ENCODE measurements at regions not wholly inside any gene's neighbourhood (a gene's known extent, or its start where the extent isn't known, plus 50 kb on each side); places are given as distances from the start of the nearest gene placed in this dataset.

- no peaks in the 10 kb centered on the region for H3K36me3 ChIP-seq (ENCODE audit: control insufficient read depth in 4 of 4, insufficient read depth in 3 of 4, low read depth in 1 of 4, low read length in 3 of 4)
- H3K9me3 ChIP-seq (ENCODE audit: control insufficient read depth in 4 of 4, low read length in 3 of 4) = no peaks in the 10 kb centered on the region
- no peak for DNase-seq (ENCODE audit: low spot score)
- H3K27me3 ChIP-seq (ENCODE audit: control insufficient read depth in 4 of 4, insufficient read depth in 4 of 4, low read length in 3 of 4) = no peaks in the 10 kb centered on the region
- no peak overlapping the region for H3K9ac ChIP-seq (ENCODE audit: low read depth in 1 of 2, low read length in 2 of 2)
- TF ChIP-seq YY1 (IDR thresholded peaks at IDR 0.05) (no peak), RXRA (IDR thresholded peaks at IDR 0.05) (no peak), RAD21 (IDR thresholded peaks at IDR 0.05) (no peak)
- TF ChIP-seq, protein P1, sequence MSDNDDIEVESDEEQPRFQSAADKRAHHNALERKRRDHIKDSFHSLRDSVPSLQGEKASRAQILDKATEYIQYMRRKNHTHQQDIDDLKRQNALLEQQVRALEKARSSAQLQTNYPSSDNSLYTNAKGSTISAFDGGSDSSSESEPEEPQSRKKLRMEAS (IDR thresholded peaks at IDR 0.05) = no peak
- H3K4me3 ChIP-seq (ENCODE audit: low read depth in 1 of 3, low read length in 3 of 3) = no peak overlapping the region
- H3K4me1 ChIP-seq (ENCODE audit: control insufficient read depth in 4 of 4, insufficient read depth in 4 of 4, low read length in 3 of 4) = peaks cover 0 to 9% (median 0%) of the 10 kb centered on the region in 4 donors
- H3K27ac ChIP-seq (ENCODE audit: low read depth in 1 of 2, low read length in 2 of 2) = no peak overlapping the region
- WGBS = 85% methylated on average over 16 of the region's 16 CpGs
Measured at GRCh38 chr21:36591326-36591970, 107.5 kb upstream of the SIM2 start.

DNA sequence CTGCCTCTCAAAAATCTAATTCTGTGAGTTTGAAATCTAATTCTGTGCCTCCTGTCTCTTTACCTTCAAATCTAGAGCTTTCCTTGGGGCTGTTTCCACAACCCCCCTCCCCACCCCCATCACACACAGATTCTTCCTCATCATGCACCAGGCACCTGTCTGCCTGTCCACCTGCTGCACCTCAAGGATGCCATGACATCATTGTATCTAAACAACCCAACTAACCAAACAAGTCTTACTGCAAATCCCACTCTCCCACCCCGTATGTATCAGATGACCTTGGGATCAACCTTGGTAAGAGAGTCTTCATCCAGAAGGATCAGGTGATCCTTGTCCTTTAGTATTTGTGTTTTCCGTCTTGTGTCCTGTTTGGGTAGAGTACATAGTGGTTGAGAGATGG, 102.7 kb upstream of the SIM2 start:
- Histone ChIP-seq H3K9me3 (ENCODE audit: control insufficient read depth in 4 of 4, low read length in 3 of 4) (no peaks in the 10 kb centered on the region), H3K27ac (ENCODE audit: low read depth in 1 of 2, low read length in 2 of 2) (no peak overlapping the region), H3K4me3 (ENCODE audit: low read depth in 1 of 3, low read length in 3 of 3) (no peak overlapping the region), H3K9ac (ENCODE audit: low read depth in 1 of 2, low read length in 2 of 2) (no peak overlapping the region), H3K36me3 (ENCODE audit: control insufficient read depth in 4 of 4, insufficient read depth in 3 of 4, low read depth in 1 of 4, low read length in 3 of 4) (no peaks in the 10 kb centered on the region), H3K4me1 (ENCODE audit: control insufficient read depth in 4 of 4, insufficient read depth in 4 of 4, low read length in 3 of 4) (no peaks in the 10 kb centered on the region), H3K27me3 (ENCODE audit: control insufficient read depth in 4 of 4, insufficient read depth in 4 of 4, low read length in 3 of 4) (peaks cover 0 to 3% (median under 1%) of the 10 kb centered on the region in 4 donors)
- no peak for DNase-seq (ENCODE audit: low spot score)
- 60% methylated on average over 2 of the region's 2 CpGs for WGBS
- TF ChIP-seq GABPA (IDR thresholded peaks at IDR 0.05 in 1 of 2, conservative IDR thresholded peaks at IDR 0.05 in 1 of 2) (no peak), HNF4A (conservative IDR thresholded peaks at IDR 0.05) (no peak), YY1 (IDR thresholded peaks at IDR 0.05) (no peak), RXRA (IDR thresholded peaks at IDR 0.05) (no peak), FOXA2 (IDR thresholded peaks at IDR 0.05) (no peak)
- TF ChIP-seq, protein P1 (IDR thresholded peaks at IDR 0.05) = no peak

- no peak for DNase-seq (ENCODE audit: low spot score)
- 66% methylated on average over 3 of the region's 3 CpGs for WGBS
- H3K9ac ChIP-seq (ENCODE audit: low read depth in 1 of 2, low read length in 2 of 2) = no peak overlapping the region
- H3K4me3 ChIP-seq (ENCODE audit: low read depth in 1 of 3, low read length in 3 of 3) = no peak overlapping the region
- no peaks in the 10 kb centered on the region for H3K9me3 ChIP-seq (ENCODE audit: control insufficient read depth in 4 of 4, low read length in 3 of 4)
- H3K27ac ChIP-seq (ENCODE audit: low read depth in 1 of 2, low read length in 2 of 2) = no peak overlapping the region
- H3K27me3 ChIP-seq (ENCODE audit: control insufficient read depth in 4 of 4, insufficient read depth in 4 of 4, low read length in 3 of 4) = peaks cover 0 to 3% (median 2%) of the 10 kb centered on the region in 4 donors
- TF ChIP-seq, protein P2, sequence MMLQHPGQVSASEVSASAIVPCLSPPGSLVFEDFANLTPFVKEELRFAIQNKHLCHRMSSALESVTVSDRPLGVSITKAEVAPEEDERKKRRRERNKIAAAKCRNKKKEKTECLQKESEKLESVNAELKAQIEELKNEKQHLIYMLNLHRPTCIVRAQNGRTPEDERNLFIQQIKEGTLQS (IDR thresholded peaks at IDR 0.05) = no peak
- TF ChIP-seq NR2F2 (IDR thresholded peaks at IDR 0.05) = no peak
- TF ChIP-seq, protein P1 (IDR thresholded peaks at IDR 0.05) = no peak
- TF ChIP-seq HNF4A (conservative IDR thresholded peaks at IDR 0.05) = no peak
- no peak for TF ChIP-seq YY1 (IDR thresholded peaks at IDR 0.05)
- TF ChIP-seq ZBTB33 (IDR thresholded peaks at IDR 0.05) = no peak
- TF ChIP-seq GABPA (IDR thresholded peaks at IDR 0.05 in 1 of 2, conservative IDR thresholded peaks at IDR 0.05 in 1 of 2) = no peak
- TF ChIP-seq CTCF (IDR thresholded peaks at IDR 0.05; ENCODE audit: low read depth, low read length, missing input control) = no peak
- TF ChIP-seq TAF1 (conservative IDR thresholded peaks at IDR 0.05) = no peak
- TF ChIP-seq RXRA (IDR thresholded peaks at IDR 0.05) = no peak
- no peak for TF ChIP-seq EGR1 (IDR thresholded peaks at IDR 0.05; ENCODE audit: low read depth in 2 of 2)
- no peak for TF ChIP-seq FOXA2 (IDR thresholded peaks at IDR 0.05)
- no peak for TF ChIP-seq FOXA1 (IDR thresholded peaks at IDR 0.05)
- no peak for TF ChIP-seq SP1 (IDR thresholded peaks at IDR 0.05)
- H3K36me3 ChIP-seq (ENCODE audit: control insufficient read depth in 4 of 4, insufficient read depth in 3 of 4, low read depth in 1 of 4, low read length in 3 of 4) = no peaks in the 10 kb centered on the region
- no peaks in the 10 kb centered on the region for H3K4me1 ChIP-seq (ENCODE audit: control insufficient read depth in 4 of 4, insufficient read depth in 4 of 4, low read length in 3 of 4)
Measured at GRCh38 chr21:36601362-36601761, 97.6 kb upstream of the SIM2 start.

Measured in liver (tissue), 8 donors.